ENCODE measurements at regions not wholly inside any gene's neighbourhood (a gene's known extent, or its start where the extent isn't known, plus 50 kb on each side); places are given as distances from the start of the nearest gene placed in this dataset.

- no peak for DNase-seq (ENCODE audit: low spot score)
- TF ChIP-seq CTCF (IDR thresholded peaks at IDR 0.05; ENCODE audit: extremely low read depth, missing control alignments) = no peak
Observed at GRCh38 chr3:146838221-146838620, 233.1 kb upstream of the PLSCR5 start.

- no peak for TF ChIP-seq CTCF (IDR thresholded peaks at IDR 0.05; ENCODE audit: extremely low read depth, missing control alignments)
- no peak for DNase-seq (ENCODE audit: low spot score)
Observed at GRCh38 chr3:146834917-146835316, 229.8 kb upstream of the PLSCR5 start.

- no peak for TF ChIP-seq CTCF (IDR thresholded peaks at IDR 0.05; ENCODE audit: extremely low read depth, missing control alignments)
- no peak for DNase-seq (ENCODE audit: low spot score)
Observed at GRCh38 chr3:146832857-146833458, 227.8 kb upstream of the PLSCR5 start.

GRCh38 chr3:146831659-146832058 is 226.5 kb upstream of the PLSCR5 start:
- DNase-seq (ENCODE audit: low spot score) = no peak
- no peak for TF ChIP-seq CTCF (IDR thresholded peaks at IDR 0.05; ENCODE audit: extremely low read depth, missing control alignments)

GRCh38 chr3:146830231-146830630 is 225.1 kb upstream of the PLSCR5 start:
- DNase-seq (ENCODE audit: low spot score) = no peak
- no peak for TF ChIP-seq CTCF (IDR thresholded peaks at IDR 0.05; ENCODE audit: extremely low read depth, missing control alignments)

GRCh38 chr3:146827836-146828235 is 222.7 kb upstream of the PLSCR5 start:
- no peak for TF ChIP-seq CTCF (IDR thresholded peaks at IDR 0.05; ENCODE audit: extremely low read depth, missing control alignments)
- DNase-seq (ENCODE audit: low spot score) = no peak

GRCh38 chr3:146823622-146824021 is 218.5 kb upstream of the PLSCR5 start:
- TF ChIP-seq CTCF (IDR thresholded peaks at IDR 0.05; ENCODE audit: extremely low read depth, missing control alignments) = no peak
- no peak for DNase-seq (ENCODE audit: low spot score)
